GM23248 (cell line): ENCODE measurements at regions not wholly inside any gene's neighbourhood (a gene's known extent, or its start where the extent isn't known, plus 50 kb on each side); places are given as distances from the start of the nearest gene placed in this dataset.

ENCODE experiments used
- DNase-seq: peaks from one replicate; pipeline ENCODE4 v3.0.0-alpha.2; 2015
- H2AFZ ChIP-seq: fragments of 200-600 bp; sonication (generic); 2 replicates; pipeline ENCODE4 v1.6.1; 2016; ENCODE audit warnings: antibody characterized with exemption
- H3F3A ChIP-seq: fragments of 200-600 bp; sonication (generic); 2 replicates; pipeline ENCODE4 v1.6.1; 2016; ENCODE audit warnings: mild to moderate bottlenecking, antibody characterized with exemption, mixed run types; ENCODE audit not compliant: insufficient read depth
- H3K27ac ChIP-seq: fragments of 200-600 bp; sonication (generic); 2 replicates; pipeline ENCODE4 v1.5.1; 2016; ENCODE audit warnings: mild to moderate bottlenecking
- H3K27me3 ChIP-seq: fragments of 200-600 bp; sonication (generic); replicated peaks from 2 replicates; pipeline ENCODE4 v1.6.1; 2016; ENCODE audit warnings: mild to moderate bottlenecking; ENCODE audit not compliant: insufficient read depth
- H3K36me3 ChIP-seq: fragments of 200-600 bp; sonication (generic); 2 replicates; pipeline ENCODE4 v1.6.1; 2016; ENCODE audit warnings: low read depth, mild to moderate bottlenecking
- H3K4me1 ChIP-seq: fragments of 200-600 bp; sonication (generic); 2 replicates; pipeline ENCODE4 v1.6.1; 2016; ENCODE audit warnings: mild to moderate bottlenecking; ENCODE audit not compliant: insufficient read depth
- H3K4me2 ChIP-seq: fragments of 200-600 bp; sonication (generic); one replicate; pipeline ENCODE4 v1.6.1; 2016; ENCODE audit warnings: mild to moderate bottlenecking; ENCODE audit not compliant: unreplicated experiment
- H3K4me3 ChIP-seq: fragments of 200-600 bp; sonication (generic); 2 replicates; pipeline ENCODE4 v1.5.1; 2016; ENCODE audit warnings: mild to moderate bottlenecking
- H3K79me2 ChIP-seq: fragments of 200-600 bp; sonication (generic); 2 replicates; pipeline ENCODE4 v1.6.1; 2016; ENCODE audit warnings: mild to moderate bottlenecking; ENCODE audit not compliant: insufficient read depth
- H3K9ac ChIP-seq: fragments of 200-600 bp; sonication (generic); 2 replicates; pipeline ENCODE4 v1.6.1; 2016; ENCODE audit warnings: mild to moderate bottlenecking
- H3K9me2 ChIP-seq: fragments of 200-600 bp; sonication (generic); 2 replicates; pipeline ENCODE4 v1.6.1; 2016; ENCODE audit warnings: mixed run types, mild to moderate bottlenecking, moderate library complexity; ENCODE audit not compliant: insufficient read depth
- H3K9me3 ChIP-seq: fragments of 200-600 bp; sonication (generic); one replicate; pipeline ENCODE4 v1.6.1; 2017; ENCODE audit warnings: low read depth
- H4K20me1 ChIP-seq: fragments of 200-600 bp; sonication (generic); 2 replicates; pipeline ENCODE4 v1.6.0; 2016; ENCODE audit not compliant: insufficient read depth
- EZH2 ChIP-seq: fragments of 200-600 bp; sonication (generic); IDR thresholded peaks from 2 replicates; pipeline ENCODE4 v1.6.1; 2018; ENCODE audit warnings: antibody characterized with exemption, mild to moderate bottlenecking; ENCODE audit not compliant: insufficient read depth, poor library complexity, severe bottlenecking
- EZH2phosphoT487 ChIP-seq: fragments of 200-600 bp; sonication (generic); IDR thresholded peaks from 2 replicates; pipeline ENCODE4 v1.6.1; 2018; ENCODE audit warnings: antibody characterized with exemption, moderate library complexity, mild to moderate bottlenecking, low read depth; ENCODE audit not compliant: insufficient read depth
- WGBS, 2 experiments: methylation state at CpG; one replicate each; pipeline ENCODE4 v1.1.6; 2015 to 2017; ENCODE audit warnings: low lambda C conversion rate in 2 of 2, low coverage in 1 of 2; ENCODE audit errors: missing lambda C conversion rate in 2 of 2; 5-methylcytosine and 5-hydroxymethylcytosine counted together
- in situ Hi-C: fragments of 300-500 bp; cut with MboI; formaldehyde crosslinking; loops from 2 replicates; pipeline ENCODE4 v1.15.0; 2020

- no peaks in the 10 kb centered on the region for H4K20me1 ChIP-seq
- H3K9me3 ChIP-seq: no peaks in the 10 kb centered on the region
- no peak overlapping the region for H3K4me3 ChIP-seq
- 16 to 19% methylated on average over 4 of the region's 4 CpGs for WGBS, 2 experiments
- H2AFZ ChIP-seq: no peak overlapping the region
- H3K79me2 ChIP-seq: no peaks in the 10 kb centered on the region
- H3K27ac ChIP-seq: no peak overlapping the region
- H3K4me2 ChIP-seq: no peak overlapping the region
- TF ChIP-seq EZH2 (no peak), EZH2phosphoT487 (no peak)
- DNase-seq: peak; percentile 65
- H3K27me3 ChIP-seq: no peaks in the 10 kb centered on the region
- no peaks in the 10 kb centered on the region for H3K4me1 ChIP-seq
- H3K9me2 ChIP-seq: no peaks in the 10 kb centered on the region
- H3F3A ChIP-seq: no peaks in the 10 kb centered on the region
- in situ Hi-C loops: loop anchor here (25.0 kb wide), 1 partner anchor 211 kb away; no protein-coding TSS in a partner anchor
- no peak overlapping the region for H3K9ac ChIP-seq
- no peaks in the 10 kb centered on the region for H3K36me3 ChIP-seq
Observed at GRCh38 chr1:181423301-181423918, 59.9 kb upstream of the CACNA1E start.

- Histone ChIP-seq H2AFZ (no peak overlapping the region), H3K27me3 (no peaks in the 10 kb centered on the region; the same call in 1 of the 2 replicates), H3K4me2 (no peak overlapping the region), H3F3A (no peaks in the 10 kb centered on the region), H3K4me3 (no peak overlapping the region), H3K9me2 (no peaks in the 10 kb centered on the region), H4K20me1 (no peaks in the 10 kb centered on the region), H3K9ac (no peak overlapping the region), H3K9me3 (no peaks in the 10 kb centered on the region), H3K4me1 (no peaks in the 10 kb centered on the region), H3K79me2 (no peaks in the 10 kb centered on the region), H3K27ac (no peak overlapping the region), H3K36me3 (no peaks in the 10 kb centered on the region)
- TF ChIP-seq EZH2: no peak
- TF ChIP-seq EZH2phosphoT487: no peak
- in situ Hi-C loops: loop anchor here (25.0 kb wide), 1 partner anchor 213 kb away; no protein-coding TSS in a partner anchor
- WGBS, 2 experiments: 8 to 9% methylated on average over 16 of the region's 16 CpGs
- peak; percentile 67 for DNase-seq
Observed at GRCh38 chr1:181424786-181425403, 58.4 kb upstream of the CACNA1E start.

GRCh38 chr1:181425566-181425965, 57.8 kb upstream of the CACNA1E start:
- H2AFZ ChIP-seq: no peak overlapping the region
- TF ChIP-seq EZH2 (no peak), EZH2phosphoT487 (no peak)
- 43 to 49% methylated on average over 7 to 8 of the region's 8 CpGs for WGBS, 2 experiments
- H3K79me2 ChIP-seq: no peaks in the 10 kb centered on the region
- H3K9me2 ChIP-seq: no peaks in the 10 kb centered on the region
- no peaks in the 10 kb centered on the region for H3K4me1 ChIP-seq
- no peaks in the 10 kb centered on the region for H3K9me3 ChIP-seq
- no peak for DNase-seq
- no peak overlapping the region for H3K4me2 ChIP-seq
- H3K27ac ChIP-seq: no peak overlapping the region
- H3F3A ChIP-seq: no peaks in the 10 kb centered on the region
- H3K4me3 ChIP-seq: no peak overlapping the region
- H4K20me1 ChIP-seq: no peaks in the 10 kb centered on the region
- H3K9ac ChIP-seq: no peak overlapping the region
- H3K36me3 ChIP-seq: no peaks in the 10 kb centered on the region
- in situ Hi-C loops: no loop called here
- peaks cover 6% of the 10 kb centered on the region; the same call in 1 of the 2 replicates for H3K27me3 ChIP-seq

GRCh38 chr1:181429462-181429861, 53.9 kb upstream of the CACNA1E start:
- 36 to 43% methylated on average over 3 of the region's 3 CpGs for WGBS, 2 experiments
- no peak overlapping the region for H3K9ac ChIP-seq
- no peaks in the 10 kb centered on the region for H3F3A ChIP-seq
- no peaks in the 10 kb centered on the region for H4K20me1 ChIP-seq
- H3K36me3 ChIP-seq: no peaks in the 10 kb centered on the region
- H3K9me3 ChIP-seq: no peaks in the 10 kb centered on the region
- H3K79me2 ChIP-seq: no peaks in the 10 kb centered on the region
- H3K27me3 ChIP-seq: peaks cover 15% of the 10 kb centered on the region; the same call in 1 of the 2 replicates
- H3K4me1 ChIP-seq: no peaks in the 10 kb centered on the region
- H3K4me3 ChIP-seq: no peak overlapping the region
- in situ Hi-C loops: no loop called here
- H3K27ac ChIP-seq: no peak overlapping the region
- DNase-seq: no peak
- H3K9me2 ChIP-seq: no peaks in the 10 kb centered on the region
- H3K4me2 ChIP-seq: no peak overlapping the region
- H2AFZ ChIP-seq: no peak overlapping the region
- no peak for TF ChIP-seq EZH2phosphoT487
